K562 (cell line): ENCODE measurements at regions not wholly inside any gene's neighbourhood (a gene's known extent, or its start where the extent isn't known, plus 50 kb on each side); places are given as distances from the start of the nearest gene placed in this dataset.

ENCODE experiments used
- CEBPB ChIP-seq: fragments of 450-650 bp; IDR thresholded peaks from 2 replicates; pipeline ENCODE4 v1.6.1; 2016; ENCODE audit warnings: missing genetic modification characterization, missing compliant biosample characterization
- E2F1 ChIP-seq: sonication (generic); formaldehyde crosslinking; IDR thresholded peaks from 2 replicates; pipeline ENCODE4 v1.8.1; 2023; ENCODE audit warnings: mild to moderate bottlenecking, missing genetic modification reagents, moderate library complexity
- EP300 ChIP-seq: IDR thresholded peaks from 2 replicates; pipeline ENCODE4 v1.6.1; 2012; ENCODE audit warnings: low read length, improper control_type of control experiment
- POLR2AphosphoS5 ChIP-seq: IDR thresholded peaks from 2 replicates; pipeline ENCODE4 v1.6.1; 2011; ENCODE audit warnings: mild to moderate bottlenecking, low read depth, low read length, moderate library complexity; ENCODE audit not compliant: control insufficient read depth, insufficient read depth
- RFX5 ChIP-seq: IDR thresholded peaks from 2 replicates; pipeline ENCODE4 v1.6.1; 2011; ENCODE audit warnings: low read depth, mild to moderate bottlenecking, improper control_type of control experiment, low read length

- no peak for TF ChIP-seq POLR2AphosphoS5
- TF ChIP-seq EP300 = no peak
- no peak for TF ChIP-seq RFX5
- TF ChIP-seq E2F1 (CRISPR knock-in tag) = no peak
- TF ChIP-seq CEBPB (tag) = no peak
Measured at GRCh38 chr18:1147730-1148129, 243.1 kb downstream of the ADCYAP1 start.
